ENCODE measurements at regions not wholly inside any gene's neighbourhood (a gene's known extent, or its start where the extent isn't known, plus 50 kb on each side); places are given as distances from the start of the nearest gene placed in this dataset.
A peak's percentile ranks its signal among the peaks of the same experiment; 100 is the strongest.
"Not testable (repeated sequence)": the region's sequence is repeated elsewhere in the genome, so short reads cannot be mapped to it uniquely, and the experiment has no call there.

DNA sequence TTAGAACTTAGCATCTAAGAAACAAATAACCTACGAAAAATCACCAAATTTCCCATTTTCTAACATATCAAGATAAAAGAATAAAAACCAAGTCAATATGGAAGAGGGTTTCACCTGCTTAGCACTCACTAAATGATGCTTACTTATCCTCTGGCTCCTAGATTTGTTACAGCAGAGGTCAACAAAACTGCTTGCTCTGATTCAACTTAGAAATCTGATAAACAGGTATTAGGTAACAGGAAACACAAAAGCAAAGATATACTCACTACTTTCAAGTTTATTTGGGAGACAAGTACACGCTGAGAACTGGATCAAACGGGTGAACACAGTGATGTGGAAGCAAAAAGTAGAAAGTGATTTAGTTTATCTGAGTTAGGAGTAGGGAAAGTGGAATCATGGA, 235.7 kb upstream of the TARS1 start:
- H3K4me3 ChIP-seq (ENCODE audit: low read depth, low read length) = no peak overlapping the region
- TF ChIP-seq, protein P1, sequence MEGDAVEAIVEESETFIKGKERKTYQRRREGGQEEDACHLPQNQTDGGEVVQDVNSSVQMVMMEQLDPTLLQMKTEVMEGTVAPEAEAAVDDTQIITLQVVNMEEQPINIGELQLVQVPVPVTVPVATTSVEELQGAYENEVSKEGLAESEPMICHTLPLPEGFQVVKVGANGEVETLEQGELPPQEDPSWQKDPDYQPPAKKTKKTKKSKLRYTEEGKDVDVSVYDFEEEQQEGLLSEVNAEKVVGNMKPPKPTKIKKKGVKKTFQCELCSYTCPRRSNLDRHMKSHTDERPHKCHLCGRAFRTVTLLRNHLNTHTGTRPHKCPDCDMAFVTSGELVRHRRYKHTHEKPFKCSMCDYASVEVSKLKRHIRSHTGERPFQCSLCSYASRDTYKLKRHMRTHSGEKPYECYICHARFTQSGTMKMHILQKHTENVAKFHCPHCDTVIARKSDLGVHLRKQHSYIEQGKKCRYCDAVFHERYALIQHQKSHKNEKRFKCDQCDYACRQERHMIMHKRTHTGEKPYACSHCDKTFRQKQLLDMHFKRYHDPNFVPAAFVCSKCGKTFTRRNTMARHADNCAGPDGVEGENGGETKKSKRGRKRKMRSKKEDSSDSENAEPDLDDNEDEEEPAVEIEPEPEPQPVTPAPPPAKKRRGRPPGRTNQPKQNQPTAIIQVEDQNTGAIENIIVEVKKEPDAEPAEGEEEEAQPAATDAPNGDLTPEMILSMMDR (conservative IDR thresholded peaks at IDR 0.05; ENCODE audit: low read depth, low read length) = no peak
- no peak for DNase-seq (ENCODE audit: low read depth)

DNA sequence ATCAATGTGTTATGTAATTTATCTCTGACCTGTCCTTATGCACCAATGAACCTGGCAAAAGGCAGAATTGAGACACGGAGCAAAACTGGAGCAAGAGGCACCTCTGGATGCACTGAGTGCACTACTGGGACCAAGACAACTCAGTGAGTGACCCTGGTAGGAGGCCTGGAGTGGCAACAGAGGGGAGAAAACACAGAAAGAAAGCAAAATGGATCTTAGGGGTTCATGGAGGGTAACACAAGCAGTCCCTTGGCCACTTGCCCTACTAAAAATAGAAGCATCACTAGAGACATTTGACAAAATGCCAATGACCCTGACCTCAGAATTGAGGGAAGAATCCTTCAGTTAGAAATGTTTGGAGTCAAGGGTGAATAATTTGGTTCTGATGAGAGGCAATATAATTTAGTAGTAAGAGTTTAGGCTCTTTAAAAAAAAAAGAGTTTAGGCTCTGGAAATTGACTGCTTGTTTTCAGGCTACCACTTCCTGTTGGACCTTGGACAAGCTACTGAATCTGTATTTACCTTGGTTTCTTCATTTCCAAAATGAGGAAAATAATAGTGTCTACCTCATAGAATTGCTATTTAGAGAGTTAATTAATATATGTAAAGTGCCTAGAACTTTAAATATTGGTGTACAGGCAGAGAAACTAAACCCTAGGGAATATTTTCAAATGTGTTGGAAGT, 234.9 kb upstream of the TARS1 start:
- TF ChIP-seq, protein P1 (conservative IDR thresholded peaks at IDR 0.05; ENCODE audit: low read depth, low read length) = no peak
- peak; percentile 25 for DNase-seq (ENCODE audit: low read depth)
- H3K4me3 ChIP-seq (ENCODE audit: low read depth, low read length) = no peak overlapping the region

DNA sequence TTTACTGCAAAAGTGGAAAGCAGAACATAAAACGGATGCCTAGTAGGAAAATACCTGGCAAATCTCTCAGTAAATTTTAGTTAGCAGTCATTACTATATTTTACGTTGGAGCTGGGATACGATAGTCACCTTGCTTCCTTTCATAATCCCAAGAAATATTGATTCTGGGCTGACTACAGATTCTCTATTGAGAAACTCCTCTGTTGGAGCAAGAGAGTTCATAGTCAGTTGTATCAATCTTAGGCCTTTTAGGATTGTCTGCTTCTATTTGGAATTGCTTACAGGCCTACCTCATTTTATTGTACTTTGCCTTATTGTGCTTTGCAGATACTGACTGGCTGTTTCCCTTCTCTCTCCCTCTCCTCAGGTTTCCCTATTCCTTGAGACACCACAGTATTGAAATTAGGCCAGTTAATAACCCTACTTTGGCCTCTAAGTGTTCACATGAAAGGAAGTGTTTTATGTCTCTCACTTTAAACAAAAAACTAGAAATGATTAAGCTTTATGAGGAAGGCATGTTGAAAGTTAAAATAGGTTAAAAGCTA, 233.7 kb upstream of the TARS1 start:
- no peak overlapping the region for H3K4me3 ChIP-seq (ENCODE audit: low read depth, low read length)
- DNase-seq (ENCODE audit: low read depth) = no peak
- TF ChIP-seq, protein P1 (conservative IDR thresholded peaks at IDR 0.05; ENCODE audit: low read depth, low read length) = no peak

DNA sequence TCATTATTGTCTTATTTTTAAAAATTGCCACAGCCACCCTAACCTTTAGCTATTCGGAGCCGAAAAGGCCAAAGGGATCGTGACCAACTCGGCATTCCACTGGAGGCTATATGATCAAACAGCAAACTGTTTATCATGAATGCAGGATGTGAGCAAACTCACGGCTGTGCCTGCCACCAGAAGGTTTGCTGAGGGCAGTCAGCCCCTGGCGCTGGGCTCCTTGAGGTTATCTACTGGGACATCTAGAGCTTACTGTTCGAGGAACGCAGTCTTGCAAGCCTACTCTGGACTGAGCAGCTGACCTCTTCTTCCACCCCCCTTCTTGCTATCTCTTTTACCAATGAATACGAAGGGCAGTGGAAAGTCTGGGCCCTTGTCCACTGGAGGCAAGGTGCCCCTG, 231.5 kb upstream of the TARS1 start:
- TF ChIP-seq, protein P1 (conservative IDR thresholded peaks at IDR 0.05; ENCODE audit: low read depth, low read length) = no peak
- H3K4me3 ChIP-seq (ENCODE audit: low read depth, low read length) = no peak overlapping the region
- DNase-seq (ENCODE audit: low read depth) = no peak

DNA sequence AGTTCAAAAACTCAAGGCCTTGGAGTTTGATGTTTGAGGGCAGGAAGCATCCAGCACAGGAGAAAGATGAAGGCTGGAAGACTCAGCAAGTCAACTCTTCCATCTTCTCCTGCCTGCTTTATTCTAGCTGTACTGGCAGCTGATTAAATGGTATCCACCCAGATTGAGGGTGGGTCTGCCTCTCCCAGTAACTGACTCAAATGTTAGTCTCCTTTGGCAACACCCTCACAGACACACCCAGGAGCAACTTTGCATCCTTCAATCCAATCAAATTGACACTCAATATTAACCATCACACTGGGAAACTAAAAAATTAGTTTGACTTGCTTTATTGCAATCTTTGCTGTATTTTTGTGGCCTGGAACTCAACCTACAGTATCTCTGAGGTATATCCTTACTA, 230.5 kb upstream of the TARS1 start:
- not testable (repeated sequence) for H3K4me3 ChIP-seq (ENCODE audit: low read depth, low read length); DNase-seq (ENCODE audit: low read depth)

DNA sequence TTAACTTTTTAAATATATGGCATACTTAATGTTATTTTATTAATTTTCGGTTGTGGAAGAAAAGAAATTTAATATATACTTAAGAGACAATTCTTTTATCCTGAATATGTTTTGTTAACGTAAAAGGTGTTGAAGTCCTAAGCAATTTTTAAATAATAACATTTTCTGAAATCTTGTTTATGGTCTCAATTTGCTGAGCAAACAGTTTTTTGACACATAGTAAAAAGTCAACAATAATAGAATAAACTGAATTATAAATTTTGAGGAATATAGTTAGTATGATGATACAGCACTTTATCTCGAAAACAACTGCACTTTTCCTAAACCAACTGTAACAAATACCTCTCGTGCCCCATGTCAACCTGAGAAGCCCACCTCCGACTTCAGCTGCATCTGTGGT, 229.8 kb upstream of the TARS1 start:
- no peak overlapping the region for H3K4me3 ChIP-seq (ENCODE audit: low read depth, low read length)
- TF ChIP-seq, protein P1 (conservative IDR thresholded peaks at IDR 0.05; ENCODE audit: low read depth, low read length) = no peak
- DNase-seq (ENCODE audit: low read depth) = no peak

DNA sequence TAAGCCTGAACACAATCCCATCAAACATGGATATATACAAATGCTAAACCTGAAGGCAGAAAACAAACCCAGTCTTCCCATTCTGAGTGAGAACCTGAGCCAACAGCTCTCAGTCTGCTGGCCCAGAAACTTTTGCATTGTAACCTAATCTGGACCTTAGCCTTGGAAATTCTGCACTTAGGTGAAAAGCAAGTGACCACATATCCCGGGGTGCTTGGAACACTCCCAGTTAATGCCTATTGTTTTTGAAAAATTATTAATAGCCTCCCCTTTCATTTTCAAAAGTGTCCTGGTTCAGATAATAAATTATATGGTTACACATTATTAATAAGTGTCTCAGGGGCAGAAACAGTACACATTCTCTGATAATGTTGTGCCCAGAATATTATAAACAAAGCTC, 228.3 kb upstream of the TARS1 start:
- no peak overlapping the region for H3K4me3 ChIP-seq (ENCODE audit: low read depth, low read length)
- TF ChIP-seq, protein P1 (conservative IDR thresholded peaks at IDR 0.05; ENCODE audit: low read depth, low read length) = no peak
- DNase-seq (ENCODE audit: low read depth) = no peak

All from choroid plexus epithelial cell (primary cell).